Kidney capillary endothelial cell (primary cell): ENCODE measurements at regions not wholly inside any gene's neighbourhood (a gene's known extent, or its start where the extent isn't known, plus 50 kb on each side); places are given as distances from the start of the nearest gene placed in this dataset.
A peak's percentile ranks its signal among the peaks of the same experiment; 100 is the strongest.
"Not testable (repeated sequence)": the region's sequence is repeated elsewhere in the genome, so short reads cannot be mapped to it uniquely, and the experiment has no call there.

ENCODE experiments used
- DNase-seq: peaks from one replicate; pipeline ENCODE4 v3.0.0-alpha.2; 2018; ENCODE audit warnings: low spot score

- no peak for DNase-seq
Measured at GRCh38 chr1:88549536-88549935, 134.5 kb upstream of the PKN2 start.

- DNase-seq = no peak
Measured at GRCh38 chr1:88552226-88552625, 131.8 kb upstream of the PKN2 start.

DNA sequence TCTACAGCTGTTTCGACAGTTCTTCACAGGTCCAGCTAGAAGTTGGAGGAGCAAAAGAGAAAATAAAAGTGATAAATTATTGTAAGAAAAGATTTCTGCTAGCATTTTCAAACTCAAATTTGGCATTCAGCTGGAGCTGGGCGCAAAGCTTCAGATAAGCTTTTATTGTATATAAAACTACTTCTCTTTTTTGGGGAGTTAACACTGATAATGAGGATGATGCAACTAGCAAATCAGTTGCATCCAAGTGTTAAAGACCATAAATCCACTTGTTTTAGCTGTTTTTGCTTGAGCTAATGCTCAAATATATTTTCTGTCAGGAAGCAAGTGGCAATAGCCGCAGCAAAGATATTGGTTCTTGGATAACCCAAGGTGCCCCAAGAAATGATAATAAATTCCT lies 127.1 kb upstream of the PKN2 start:
- DNase-seq = no peak

DNA sequence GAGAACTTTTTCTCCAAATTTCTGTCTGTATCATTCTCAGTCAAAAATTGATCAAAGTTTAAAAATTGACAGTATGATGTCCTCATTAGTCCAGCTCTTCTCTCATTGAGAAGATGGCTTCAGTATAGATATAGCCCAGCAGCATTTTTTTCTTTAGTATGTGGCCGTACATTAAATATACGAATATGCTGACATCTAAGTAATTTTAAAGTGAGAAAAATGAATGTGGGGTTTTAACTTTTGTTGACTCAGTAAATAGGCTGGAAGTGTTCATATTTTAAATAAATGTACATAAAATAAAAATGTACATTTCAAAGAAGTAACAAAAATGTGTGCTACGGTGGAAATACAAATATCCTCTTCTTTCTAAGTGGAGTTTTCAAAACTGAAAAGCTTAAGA lies 123.5 kb upstream of the PKN2 start:
- no peak for DNase-seq

DNA sequence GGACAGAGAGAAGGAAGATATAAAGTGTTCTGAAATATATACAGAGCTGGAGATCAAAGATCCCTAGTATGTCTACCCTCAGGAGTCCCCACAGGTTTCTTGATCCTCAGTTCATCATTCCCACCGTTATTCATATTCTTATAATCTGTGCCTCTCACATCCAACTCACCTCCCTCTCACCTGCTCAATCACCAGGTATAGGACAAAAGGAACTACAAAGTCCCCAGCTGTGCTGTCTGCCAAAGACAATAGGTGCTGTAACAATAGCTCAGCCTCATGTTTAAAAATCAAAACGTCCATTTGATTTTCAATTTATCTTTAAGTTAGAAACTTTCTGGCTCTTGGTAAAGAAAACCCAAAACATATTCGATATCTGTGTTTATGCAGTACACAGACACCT lies 121.1 kb upstream of the PKN2 start:
- DNase-seq = no peak

- no peak for DNase-seq
Measured at GRCh38 chr1:88566615-88567387, 117.3 kb upstream of the PKN2 start.

DNA sequence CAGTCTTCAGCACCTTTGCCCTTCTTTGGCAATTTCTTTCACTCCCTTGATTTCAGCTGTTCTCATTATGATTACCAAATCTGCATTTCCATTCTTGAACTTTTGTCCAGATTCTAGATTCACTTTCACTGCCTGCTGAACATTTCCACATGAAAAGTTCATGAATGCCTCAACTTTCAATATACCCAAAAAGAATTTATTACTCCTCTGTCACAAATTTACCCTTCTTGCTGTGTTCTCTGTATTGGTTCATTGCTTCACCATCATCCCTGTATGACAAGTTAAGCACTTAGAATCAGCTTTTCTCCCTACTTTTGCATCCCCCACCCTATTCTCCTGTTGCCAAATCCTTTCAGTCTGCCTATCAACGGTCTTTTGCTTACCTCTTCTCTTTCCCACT lies 112.6 kb upstream of the PKN2 start:
- no peak for DNase-seq

GRCh38 chr1:88579598-88579997 lies 104.5 kb upstream of the PKN2 start:
- DNase-seq = no peak

DNA sequence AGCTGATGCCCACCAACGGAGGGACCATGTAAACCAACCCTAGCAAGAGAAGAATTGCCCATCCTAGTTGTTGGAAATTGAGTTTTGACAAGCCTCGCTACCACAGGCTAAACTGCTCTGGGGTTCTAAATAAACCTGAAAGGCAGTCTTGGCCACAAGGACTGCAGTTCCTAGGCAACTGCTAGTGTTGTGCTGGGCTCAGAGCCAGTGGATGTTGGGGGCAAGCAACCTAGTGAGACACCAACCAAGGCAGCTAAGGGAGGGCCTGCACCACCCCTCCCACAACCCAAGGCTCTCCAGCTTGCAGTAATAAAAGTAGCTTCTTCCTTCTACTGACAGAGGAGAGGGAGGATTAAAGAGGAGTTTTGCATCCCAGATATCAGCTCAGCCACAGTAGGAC lies 102.4 kb upstream of the PKN2 start:
- no peak for DNase-seq

DNA sequence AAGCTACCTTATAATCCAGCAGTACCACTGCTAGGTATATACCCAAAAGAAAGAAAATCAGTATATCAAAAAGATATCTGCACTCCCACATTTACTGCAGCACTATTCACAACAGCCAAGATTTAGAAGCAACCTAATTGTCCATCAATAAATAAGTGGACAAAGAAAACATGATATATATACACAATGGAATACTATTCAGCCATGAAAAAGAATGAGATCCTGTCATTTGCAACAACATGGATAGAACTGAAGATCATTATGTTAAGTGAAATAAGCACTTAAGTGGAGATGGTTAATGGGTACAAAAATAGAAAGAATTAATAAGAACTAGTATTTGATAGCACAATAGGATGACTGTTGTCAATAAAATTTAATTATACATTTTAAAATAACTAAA lies 90.7 kb upstream of the PKN2 start:
- no peak for DNase-seq

DNA sequence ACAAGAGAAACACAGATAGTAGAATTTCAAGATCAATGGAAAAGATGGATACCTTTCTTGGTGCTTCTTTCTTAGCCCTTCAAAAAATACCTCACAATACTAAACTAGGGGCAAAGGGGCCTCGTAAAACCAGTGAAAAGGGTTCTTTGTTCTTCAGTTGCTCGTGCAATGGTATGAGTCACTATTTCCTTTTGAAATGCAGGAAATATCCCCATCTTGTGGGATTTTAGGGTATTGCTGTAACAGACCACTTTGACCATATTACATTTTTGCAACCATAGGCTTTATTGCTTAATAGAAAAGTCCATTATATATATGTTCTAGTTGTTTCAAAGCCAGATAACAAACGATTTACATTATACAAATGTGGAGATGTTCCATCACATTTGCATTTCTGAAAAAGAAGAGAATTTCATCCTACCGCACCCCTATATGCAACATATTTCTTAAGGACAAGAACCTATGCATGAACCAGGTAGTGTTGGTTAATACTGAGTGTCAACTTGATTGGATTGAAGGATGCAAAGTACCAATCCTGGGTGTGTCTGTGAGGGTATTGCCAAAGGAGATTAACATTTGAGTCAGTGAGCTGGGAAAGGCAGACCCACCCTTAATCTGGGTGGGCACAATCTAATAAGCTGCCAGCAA lies 88.6 kb upstream of the PKN2 start:
- DNase-seq = peak; percentile 50

DNA sequence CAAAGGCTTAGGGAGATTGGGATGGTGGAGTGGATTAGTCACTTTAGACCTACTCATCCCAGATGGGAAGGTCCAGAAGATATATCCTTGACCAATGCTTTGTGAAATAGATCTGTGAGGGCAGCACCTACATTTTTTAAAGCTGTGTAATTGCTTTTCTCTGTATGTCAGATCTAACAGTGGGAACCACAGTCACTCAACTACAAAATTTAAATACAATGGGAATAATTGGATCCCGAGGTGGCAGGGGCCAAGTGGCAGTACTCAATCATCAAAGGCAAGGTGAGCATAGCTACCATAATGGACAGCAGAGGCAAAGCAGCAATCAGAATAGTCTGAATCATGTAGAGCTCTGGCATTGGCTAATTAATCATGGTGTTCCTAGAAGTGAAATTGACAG lies 86.1 kb upstream of the PKN2 start:
- DNase-seq = not testable (repeated sequence)

- peak; percentile 31 for DNase-seq
Measured at GRCh38 chr1:88608139-88608943, 75.7 kb upstream of the PKN2 start.

DNA sequence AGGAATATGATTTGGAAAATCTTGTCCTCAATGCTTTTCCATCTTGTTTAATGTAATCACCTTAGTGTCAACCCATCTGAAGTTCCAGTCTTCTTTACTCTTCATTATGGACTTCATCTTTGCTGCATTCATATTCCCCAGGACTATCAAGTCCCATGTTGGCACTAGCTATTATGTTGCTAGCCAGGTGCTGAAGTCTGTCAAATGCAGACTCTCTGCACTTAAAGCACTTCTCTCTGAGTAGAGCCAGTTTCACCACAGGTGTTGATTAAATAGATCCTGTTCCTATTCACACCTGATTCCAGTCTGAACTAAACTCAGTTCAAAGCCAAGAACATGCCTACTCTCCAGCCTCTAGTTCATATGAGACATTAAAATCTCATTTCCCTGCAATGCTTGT lies 75.0 kb upstream of the PKN2 start:
- DNase-seq = no peak

DNA sequence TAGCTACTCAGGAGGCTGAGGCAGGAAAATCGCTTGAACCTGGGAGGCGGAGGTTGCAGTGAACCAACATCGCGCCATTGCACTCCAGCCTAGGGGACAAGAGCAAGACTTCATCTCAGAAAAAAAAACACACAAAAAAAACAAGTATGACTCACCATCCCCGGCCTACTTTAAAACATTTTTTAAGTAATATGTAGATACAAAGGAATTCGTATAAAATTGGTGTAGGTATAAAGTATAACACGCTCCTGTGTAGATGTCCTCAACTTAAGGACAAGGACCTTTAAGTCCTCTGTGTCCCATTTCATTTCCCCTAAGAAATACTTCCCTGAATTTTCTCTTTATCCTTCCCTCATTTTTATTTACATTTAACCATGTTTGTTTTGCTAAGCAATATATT lies 73.4 kb upstream of the PKN2 start:
- no peak for DNase-seq

- no peak for DNase-seq
Measured at GRCh38 chr1:88612292-88612691, 71.8 kb upstream of the PKN2 start.

DNA sequence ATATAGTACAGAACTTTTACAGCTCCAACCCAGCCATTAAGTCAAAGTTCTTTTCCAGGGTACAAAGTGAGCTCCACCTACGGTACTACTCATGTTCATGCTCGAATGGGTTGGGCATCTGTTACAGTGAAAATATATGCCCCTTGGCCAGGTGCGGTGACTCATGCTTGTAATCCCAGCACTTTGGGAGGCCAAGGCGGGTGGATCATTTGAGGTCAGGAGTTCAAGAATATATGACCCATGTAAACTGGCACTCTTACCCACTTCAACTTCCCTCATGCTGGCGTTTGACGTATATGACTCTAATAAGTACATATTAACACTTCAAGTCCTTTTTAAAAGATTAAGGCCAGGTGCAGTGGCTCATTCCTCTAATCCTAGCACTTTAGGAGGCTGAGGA lies 71.3 kb upstream of the PKN2 start:
- DNase-seq = no peak

- no peak for DNase-seq
Measured at GRCh38 chr1:88618331-88618730, 65.7 kb upstream of the PKN2 start.

- DNase-seq = not testable (repeated sequence)
Measured at GRCh38 chr1:88623101-88623500, 61.0 kb upstream of the PKN2 start.
